SU-DHL-6 (cell line): ENCODE measurements at regions not wholly inside any gene's neighbourhood (a gene's known extent, or its start where the extent isn't known, plus 50 kb on each side); places are given as distances from the start of the nearest gene placed in this dataset.

Experiments used
- EZH2phosphoT487 ChIP-seq: fragments of 200-600 bp; sonication (generic), shearing (Covaris generic); conservative IDR thresholded peaks from 2 replicates; pipeline ENCODE4 v1.6.1; 2018; ENCODE audit warnings: mild to moderate bottlenecking, antibody characterized with exemption, low read length, moderate library complexity, mixed read lengths
- TF ChIP-seq, protein P1 (sequence below): fragments of 200-600 bp; sonication (generic); IDR thresholded peaks from one replicate; pipeline ENCODE4 v1.5.1; 2017; ENCODE audit warnings: antibody characterized with exemption, mild to moderate bottlenecking, low read length, moderate library complexity; ENCODE audit not compliant: insufficient read depth, poor library complexity, severe bottlenecking

GRCh38 chr2:150644298-150645067 is 157.0 kb upstream of the RND3 start:
- TF ChIP-seq, protein P1, sequence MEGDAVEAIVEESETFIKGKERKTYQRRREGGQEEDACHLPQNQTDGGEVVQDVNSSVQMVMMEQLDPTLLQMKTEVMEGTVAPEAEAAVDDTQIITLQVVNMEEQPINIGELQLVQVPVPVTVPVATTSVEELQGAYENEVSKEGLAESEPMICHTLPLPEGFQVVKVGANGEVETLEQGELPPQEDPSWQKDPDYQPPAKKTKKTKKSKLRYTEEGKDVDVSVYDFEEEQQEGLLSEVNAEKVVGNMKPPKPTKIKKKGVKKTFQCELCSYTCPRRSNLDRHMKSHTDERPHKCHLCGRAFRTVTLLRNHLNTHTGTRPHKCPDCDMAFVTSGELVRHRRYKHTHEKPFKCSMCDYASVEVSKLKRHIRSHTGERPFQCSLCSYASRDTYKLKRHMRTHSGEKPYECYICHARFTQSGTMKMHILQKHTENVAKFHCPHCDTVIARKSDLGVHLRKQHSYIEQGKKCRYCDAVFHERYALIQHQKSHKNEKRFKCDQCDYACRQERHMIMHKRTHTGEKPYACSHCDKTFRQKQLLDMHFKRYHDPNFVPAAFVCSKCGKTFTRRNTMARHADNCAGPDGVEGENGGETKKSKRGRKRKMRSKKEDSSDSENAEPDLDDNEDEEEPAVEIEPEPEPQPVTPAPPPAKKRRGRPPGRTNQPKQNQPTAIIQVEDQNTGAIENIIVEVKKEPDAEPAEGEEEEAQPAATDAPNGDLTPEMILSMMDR, result no peak
- no peak for TF ChIP-seq EZH2phosphoT487
